H9 (cell line): ENCODE measurements at regions not wholly inside any gene's neighbourhood (a gene's known extent, or its start where the extent isn't known, plus 50 kb on each side); places are given as distances from the start of the nearest gene placed in this dataset.

Experiments used
- DNase-seq: peaks from one replicate; pipeline ENCODE4 v3.0.0-alpha.2; 2017
- H2AFZ ChIP-seq: one replicate; pipeline ENCODE4 v1.6.1; 2013; ENCODE audit warnings: mild to moderate bottlenecking, low read length, control low read depth, moderate library complexity
- H2AK5ac ChIP-seq: 2 replicates; pipeline ENCODE4 v1.6.1; 2013; ENCODE audit warnings: low read length, control low read depth, mixed read lengths; ENCODE audit not compliant: insufficient read length
- H2BK120ac ChIP-seq: one replicate; pipeline ENCODE4 v1.6.1; 2013; ENCODE audit warnings: low read depth, mild to moderate bottlenecking, low read length, control low read depth, inconsistent platforms; ENCODE audit not compliant: poor library complexity, severe bottlenecking
- H2BK12ac ChIP-seq: 2 replicates; pipeline ENCODE4 v1.6.1; 2013; ENCODE audit warnings: low read length, control low read depth, mixed read lengths, low read depth; ENCODE audit not compliant: insufficient read length
- H2BK15ac ChIP-seq: 2 replicates; pipeline ENCODE4 v1.6.1; 2013; ENCODE audit warnings: low read depth, low read length, control low read depth
- H2BK20ac ChIP-seq: one replicate; pipeline ENCODE4 v1.6.1; 2013; ENCODE audit warnings: low read depth, mild to moderate bottlenecking, low read length, control low read depth, inconsistent platforms; ENCODE audit not compliant: poor library complexity, severe bottlenecking
- H2BK5ac ChIP-seq: 2 replicates; pipeline ENCODE4 v1.6.1; 2013; ENCODE audit warnings: low read length, control low read depth, mixed read lengths; ENCODE audit not compliant: insufficient read length
- H3K14ac ChIP-seq: 2 replicates; pipeline ENCODE4 v1.6.1; 2013; ENCODE audit warnings: low read length, control low read depth; ENCODE audit not compliant: insufficient read depth
- H3K18ac ChIP-seq: 2 replicates; pipeline ENCODE4 v1.6.1; 2013; ENCODE audit warnings: low read depth, mild to moderate bottlenecking, mixed read lengths, low read length, control low read depth; ENCODE audit not compliant: insufficient read length
- H3K23ac ChIP-seq: 2 replicates; pipeline ENCODE4 v1.6.1; 2013; ENCODE audit warnings: low read length, control low read depth, mixed read lengths, low read depth; ENCODE audit not compliant: insufficient read length
- H3K23me2 ChIP-seq: 2 replicates; pipeline ENCODE4 v1.6.1; 2013; ENCODE audit warnings: low read depth, mild to moderate bottlenecking, mixed read lengths, low read length, control low read depth; ENCODE audit not compliant: insufficient read length, poor library complexity, severe bottlenecking
- H3K27ac ChIP-seq: 2 replicates; pipeline ENCODE4 v1.5.1; 2013; ENCODE audit warnings: low read length, control low read depth, mixed read lengths, low read depth; ENCODE audit not compliant: insufficient read length
- H3K27me3 ChIP-seq: 2 replicates; pipeline ENCODE4 v1.6.1; 2013; ENCODE audit warnings: low read length, control low read depth, inconsistent platforms; ENCODE audit not compliant: insufficient read depth
- H3K4ac ChIP-seq: 2 replicates; pipeline ENCODE4 v1.6.1; 2013; ENCODE audit warnings: low read depth, mild to moderate bottlenecking, control low read depth, inconsistent platforms, low read length, moderate library complexity
- H3K4me1 ChIP-seq: 2 replicates; pipeline ENCODE4 v1.6.1; 2013; ENCODE audit warnings: low read length, control low read depth, inconsistent platforms; ENCODE audit not compliant: insufficient read depth
- H3K4me2 ChIP-seq: 2 replicates; pipeline ENCODE4 v1.6.1; 2013; ENCODE audit warnings: low read length, control low read depth, mixed read lengths; ENCODE audit not compliant: insufficient read length, insufficient read depth
- H3K56ac ChIP-seq: 2 replicates; pipeline ENCODE4 v1.6.1; 2013; ENCODE audit warnings: low read depth, mild to moderate bottlenecking, mixed read lengths, low read length, control low read depth; ENCODE audit not compliant: insufficient read length
- H3K79me1 ChIP-seq: 2 replicates; pipeline ENCODE4 v1.6.1; 2013; ENCODE audit warnings: low read depth, mild to moderate bottlenecking, moderate library complexity, low read length, control low read depth, inconsistent platforms; ENCODE audit not compliant: insufficient read depth, poor library complexity, severe bottlenecking
- H3K79me2 ChIP-seq: 2 replicates; pipeline ENCODE4 v1.6.1; 2013; ENCODE audit warnings: low read length, control low read depth, inconsistent platforms; ENCODE audit not compliant: insufficient read depth
- H3K9ac ChIP-seq: 2 replicates; pipeline ENCODE4 v1.6.1; 2013; ENCODE audit warnings: low read length, control low read depth, mixed read lengths; ENCODE audit not compliant: insufficient read length; ENCODE audit errors: extremely low read depth
- H3K9me3 ChIP-seq: one replicate; pipeline ENCODE4 v1.6.1; 2013; ENCODE audit warnings: low read depth, low read length, inconsistent platforms; ENCODE audit not compliant: control insufficient read depth
- H3T11ph ChIP-seq: one replicate; pipeline ENCODE4 v1.6.1; 2013; ENCODE audit warnings: mild to moderate bottlenecking, low read length, control low read depth, inconsistent platforms
- H4K20me1 ChIP-seq: one replicate; pipeline ENCODE4 v1.6.1; 2013; ENCODE audit not compliant: control insufficient read depth, insufficient read length, insufficient read depth
- H4K5ac ChIP-seq: 2 replicates; pipeline ENCODE4 v1.6.1; 2013; ENCODE audit warnings: low read depth, mild to moderate bottlenecking, mixed read lengths, low read length, control low read depth; ENCODE audit not compliant: insufficient read length
- H4K8ac ChIP-seq: replicated peaks from 2 replicates; pipeline ENCODE4 v1.6.1; 2013; ENCODE audit warnings: low read length, control low read depth, mixed read lengths, low read depth; ENCODE audit not compliant: insufficient read length
- H4K91ac ChIP-seq: 2 replicates; pipeline ENCODE4 v1.6.1; 2013; ENCODE audit warnings: low read depth, mild to moderate bottlenecking, moderate library complexity, mixed read lengths, low read length, control low read depth; ENCODE audit not compliant: insufficient read length
- H3K27ac Mint-ChIP-seq, 3 experiments: 2 replicates in 2 of 3; 3 replicates in 1 of 3; pipeline ENCODE4 v1.8.0; 2020 to 2021; ENCODE audit warnings: mixed read lengths in 3 of 3, mild to moderate bottlenecking in 1 of 3, moderate library complexity in 1 of 3
- H3K27me3 Mint-ChIP-seq: 2 replicates; pipeline ENCODE4 v1.8.0; 2021; ENCODE audit warnings: low read depth, mild to moderate bottlenecking, moderate library complexity, mixed read lengths
- H3K36me3 Mint-ChIP-seq, 3 experiments: 2 replicates in 2 of 3; 3 replicates in 1 of 3; pipeline ENCODE4 v1.8.0; 2020 to 2021; ENCODE audit warnings: low read depth in 3 of 3, mixed read lengths in 3 of 3; ENCODE audit not compliant: insufficient read depth in 1 of 3
- H3K4me1 Mint-ChIP-seq, 2 experiments: 2 replicates each; pipeline ENCODE4 v1.8.0; 2020; ENCODE audit warnings: mixed read lengths in 2 of 2
- H3K4me3 Mint-ChIP-seq, 2 experiments: 2 replicates in 1 of 2; 3 replicates in 1 of 2; pipeline ENCODE4 v1.8.0; 2020 to 2021; ENCODE audit warnings: mild to moderate bottlenecking in 2 of 2, mixed read lengths in 2 of 2, moderate library complexity in 1 of 2
- H3K9me3 Mint-ChIP-seq, 2 experiments: 2 replicates in 1 of 2; 3 replicates in 1 of 2; pipeline ENCODE4 v1.8.0; 2020; ENCODE audit warnings: mild to moderate bottlenecking in 2 of 2, mixed read lengths in 2 of 2, moderate library complexity in 1 of 2
- CTCF ChIP-seq: fragments of 200-600 bp; sonication (generic); conservative IDR thresholded peaks from 3 replicates; pipeline ENCODE4 v1.8.0; 2021; ENCODE audit warnings: antibody characterized with exemption, mild to moderate bottlenecking

GRCh38 chr12:88717188-88717587, 136.9 kb upstream of the KITLG start:
- Histone ChIP-seq H3K4me1 (no peaks in the 10 kb centered on the region), H4K5ac (no peak overlapping the region), H3K27me3 (no peaks in the 10 kb centered on the region), H3K23ac (no peak overlapping the region), H3K9me3 (no peaks in the 10 kb centered on the region), H2BK5ac (no peak overlapping the region), H2BK120ac (no peak overlapping the region), H3K4me2 (no peak overlapping the region), H4K20me1 (no peaks in the 10 kb centered on the region), H3K56ac (no peak overlapping the region), H2BK12ac (no peak overlapping the region), H3K23me2 (no peaks in the 10 kb centered on the region), H2AK5ac (no peak overlapping the region), H3K27ac (no peak overlapping the region), H3K14ac (no peak overlapping the region), H2BK20ac (no peak overlapping the region), H2BK15ac (no peak overlapping the region), H3T11ph (no peak overlapping the region), H3K9ac (no peak overlapping the region), H4K8ac (no peak overlapping the region), H3K18ac (no peak overlapping the region), H3K4ac (no peak overlapping the region), H4K91ac (no peak overlapping the region), H2AFZ (no peak overlapping the region), H3K79me2 (no peaks in the 10 kb centered on the region), H3K79me1 (no peaks in the 10 kb centered on the region)
- no peak overlapping the region for H3K27ac Mint-ChIP-seq
- no peak for DNase-seq
- peaks cover 0 to 5% (median 0%) of the 10 kb centered on the region in 3 experiments; a peak in 2 of 7 replicates for H3K36me3 Mint-ChIP-seq
- no peak overlapping the region for H3K4me3 Mint-ChIP-seq
- H3K9me3 Mint-ChIP-seq = peaks cover 4% of the 10 kb centered on the region in 2 experiments; a peak in 3 of 5 replicates
- no peak for TF ChIP-seq CTCF
- 0 out of 4 replicates have a peak, but pooled peaks cover 0 to 2% of the 10 kb centered on the region in 2 experiments for H3K4me1 Mint-ChIP-seq
- H3K27me3 Mint-ChIP-seq = no peaks in the 10 kb centered on the region
